OCI-LY7 (cell line): ENCODE measurements at regions not wholly inside any gene's neighbourhood (a gene's known extent, or its start where the extent isn't known, plus 50 kb on each side); places are given as distances from the start of the nearest gene placed in this dataset.

Experiments
- BruUV-seq: library from RNA; stranded (reverse); fragments of 400-500 nt; replicated peaks from 2 replicates; lab custom pipeline; 2021; lab: Mats Ljungman, UMichigan
- CTCF ChIA-PET: fragments of 300-600 bp; sonication (Branson Sonifier 250); formaldehyde crosslinking; loops from one replicate; lab custom pipeline; 2022; ENCODE audit warnings: antibody characterized with exemption; ENCODE audit not compliant: unreplicated experiment; lab: Charles Lee
- POLR2A ChIA-PET: fragments of 300-600 bp; sonication (Branson Sonifier 250); formaldehyde crosslinking; loops from one replicate; lab custom pipeline; 2022; ENCODE audit warnings: antibody characterized with exemption; lab: Charles Lee
- DNase-seq: peaks from one replicate; pipeline ENCODE4 v3.0.0-alpha.2; 2015; ENCODE audit warnings: low spot score
- H2AFZ ChIP-seq: fragments of 200-600 bp; sonication (generic), shearing (Covaris generic); 2 replicates; pipeline ENCODE4 v1.6.1; 2014; ENCODE audit warnings: mild to moderate bottlenecking, antibody characterized with exemption, low read length, moderate library complexity
- H3K27ac ChIP-seq: fragments of 200-600 bp; sonication (generic); 2 replicates; pipeline ENCODE4 v1.5.1; 2014; ENCODE audit warnings: mixed run types, low read depth, mild to moderate bottlenecking, moderate library complexity, low read length, inconsistent platforms; ENCODE audit not compliant: poor library complexity, severe bottlenecking
- H3K36me3 ChIP-seq: fragments of 200-600 bp; sonication (generic); 2 replicates; pipeline ENCODE4 v1.6.1; 2014; ENCODE audit warnings: mild to moderate bottlenecking, antibody characterized with exemption, low read length, moderate library complexity, mixed read lengths; ENCODE audit not compliant: insufficient read depth
- H3K4me1 ChIP-seq: fragments of 200-600 bp; sonication (generic); 2 replicates; pipeline ENCODE4 v1.5.1; 2014; ENCODE audit warnings: mild to moderate bottlenecking, low read length; ENCODE audit not compliant: insufficient read depth, poor library complexity, severe bottlenecking
- H3K4me2 ChIP-seq: fragments of 200-600 bp; sonication (generic); 2 replicates; pipeline ENCODE4 v1.6.1; 2014; ENCODE audit warnings: mild to moderate bottlenecking, low read length
- H3K4me3 ChIP-seq: fragments of 200-600 bp; sonication (generic); 2 replicates; pipeline ENCODE4 v1.5.1; 2014; ENCODE audit warnings: mild to moderate bottlenecking, low read depth, low read length; ENCODE audit not compliant: poor library complexity, severe bottlenecking
- H3K79me2 ChIP-seq: fragments of 200-600 bp; sonication (generic); 2 replicates; pipeline ENCODE4 v1.6.1; 2016; ENCODE audit warnings: low read depth, mild to moderate bottlenecking, low read length, moderate library complexity, mixed read lengths; ENCODE audit not compliant: insufficient read depth
- H3K9me2 ChIP-seq: fragments of 200-600 bp; sonication (generic); 2 replicates; pipeline ENCODE4 v1.6.1; 2016; ENCODE audit warnings: mild to moderate bottlenecking, low read length, mixed read lengths; ENCODE audit not compliant: insufficient read depth
- H3K9me3 ChIP-seq: fragments of 200-600 bp; sonication (generic); 2 replicates; pipeline ENCODE4 v1.6.1; 2014; ENCODE audit warnings: mild to moderate bottlenecking, mixed run types, low read length, mixed read lengths
- H4K20me1 ChIP-seq: fragments of 200-600 bp; sonication (generic); 2 replicates; pipeline ENCODE4 v1.6.1; 2014; ENCODE audit warnings: mild to moderate bottlenecking, antibody characterized with exemption, low read length, moderate library complexity, mixed read lengths; ENCODE audit not compliant: insufficient read depth
- CTCF ChIP-seq: fragments of 200-600 bp; sonication (generic); conservative IDR thresholded peaks from 2 replicates; pipeline ENCODE4 v1.5.1; 2014; ENCODE audit warnings: mild to moderate bottlenecking, antibody characterized with exemption, low read length, moderate library complexity, mixed read lengths
- EZH2phosphoT487 ChIP-seq: fragments of 200-600 bp; sonication (generic); IDR thresholded peaks from 2 replicates; pipeline ENCODE4 v1.6.1; 2018; ENCODE audit warnings: low read depth, borderline replicate concordance, mild to moderate bottlenecking, mixed run types, antibody characterized with exemption, low read length, moderate library complexity, mixed read lengths
- intact Hi-C: fragments of 100-400 bp; cut with micrococcal nuclease; formaldehyde crosslinking; loops from one replicate; pipeline ENCODE4 v1.10.0; 2022; ENCODE audit not compliant: unreplicated experiment

GRCh38 chr10:36516281-36516680, 609.1 kb upstream of the ANKRD30A start:
- Histone ChIP-seq H3K9me2 (no peaks in the 10 kb centered on the region), H3K4me2 (no peak overlapping the region), H3K79me2 (no peaks in the 10 kb centered on the region), H3K4me1 (no peaks in the 10 kb centered on the region), H3K9me3 (no peaks in the 10 kb centered on the region), H4K20me1 (no peaks in the 10 kb centered on the region), H2AFZ (no peak overlapping the region), H3K36me3 (no peaks in the 10 kb centered on the region), H3K27ac (no peak overlapping the region), H3K4me3 (no peak overlapping the region)
- ChIA-PET POLR2A (no interaction called here), CTCF (no interaction called here)
- no peak for DNase-seq
- intact Hi-C loops = no loop called here
- no TSS peak for BruUV-seq
- TF ChIP-seq CTCF = no peak

- no peaks in the 10 kb centered on the region for H4K20me1 ChIP-seq
- H3K36me3 ChIP-seq = no peaks in the 10 kb centered on the region
- no TSS peak for BruUV-seq
- no peak for DNase-seq
- no peaks in the 10 kb centered on the region for H3K9me3 ChIP-seq
- H3K4me2 ChIP-seq = no peak overlapping the region
- no peaks in the 10 kb centered on the region for H3K9me2 ChIP-seq
- no peaks in the 10 kb centered on the region for H3K4me1 ChIP-seq
- no peak overlapping the region for H2AFZ ChIP-seq
- ChIA-PET POLR2A (interaction anchor here (0.7 kb wide), 1 partner anchor 54 kb away, joined by 3 read pairs; no protein-coding TSS in a partner anchor), CTCF (no interaction called here)
- intact Hi-C loops = no loop called here
- TF ChIP-seq EZH2phosphoT487 (no peak), CTCF (no peak)
- H3K4me3 ChIP-seq = no peak overlapping the region
- H3K27ac ChIP-seq = no peak overlapping the region
- no peaks in the 10 kb centered on the region for H3K79me2 ChIP-seq
These were observed 610.1 kb upstream of the ANKRD30A start for GRCh38 chr10:36515319-36515718.

GRCh38 chr10:36507715-36508114, 617.7 kb upstream of the ANKRD30A start:
- H3K79me2 ChIP-seq = no peaks in the 10 kb centered on the region
- CTCF ChIA-PET = no interaction called here

More at GRCh38 chr10:36507715-36508114, 617.7 kb upstream of the ANKRD30A start:
- BruUV-seq = no TSS peak
- H3K36me3 ChIP-seq = no peaks in the 10 kb centered on the region
- no peaks in the 10 kb centered on the region for H3K4me1 ChIP-seq
- intact Hi-C loops = no loop called here
- no peak for DNase-seq
- TF ChIP-seq CTCF = no peak
- TF ChIP-seq EZH2phosphoT487 = no peak
- POLR2A ChIA-PET = no interaction called here
- no peaks in the 10 kb centered on the region for H4K20me1 ChIP-seq
- no peaks in the 10 kb centered on the region for H3K9me2 ChIP-seq
- H2AFZ ChIP-seq = no peak overlapping the region
- H3K4me2 ChIP-seq = no peak overlapping the region
- H3K9me3 ChIP-seq = no peaks in the 10 kb centered on the region
- H3K4me3 ChIP-seq = no peak overlapping the region
- H3K27ac ChIP-seq = no peak overlapping the region
